CD4-positive, alpha-beta T cell treated with Interleukin-12 subunit alpha and Interleukin-12 subunit beta, for 1 hour (primary cell): ENCODE measurements at regions not wholly inside any gene's neighbourhood (a gene's known extent, or its start where the extent isn't known, plus 50 kb on each side); places are given as distances from the start of the nearest gene placed in this dataset.

ENCODE experiments used
- DNase-seq: peaks from one replicate; pipeline ENCODE4 v3.0.0-alpha.2; 2020

- DNase-seq: no peak
Observed at GRCh38 chr3:154538566-154539360, 108.8 kb upstream of the GPR149 start.

- no peak for DNase-seq
Observed at GRCh38 chr3:154536751-154537150, 106.8 kb upstream of the GPR149 start.

- no peak for DNase-seq
Observed at GRCh38 chr3:154522036-154522602, 92.1 kb upstream of the GPR149 start.

GRCh38 chr3:154517404-154517803 is 87.4 kb upstream of the GPR149 start:
- DNase-seq: no peak

GRCh38 chr3:154515921-154516320 is 85.9 kb upstream of the GPR149 start:
- no peak for DNase-seq

- DNase-seq: no peak
Observed at GRCh38 chr3:154510780-154511179, 80.8 kb upstream of the GPR149 start.

GRCh38 chr3:154507727-154508126 is 77.7 kb upstream of the GPR149 start:
- no peak for DNase-seq

- DNase-seq: no peak
Observed at GRCh38 chr3:154496978-154497377, 67.0 kb upstream of the GPR149 start.

GRCh38 chr3:154496540-154496939 is 66.5 kb upstream of the GPR149 start:
- DNase-seq: no peak

GRCh38 chr3:154486949-154487348 is 57.0 kb upstream of the GPR149 start:
- no peak for DNase-seq

GRCh38 chr3:154482507-154482906 is 52.5 kb upstream of the GPR149 start:
- no peak for DNase-seq

- no peak for DNase-seq
Observed at GRCh38 chr3:154480033-154480432, 50.0 kb upstream of the GPR149 start.
